Liver (tissue), 8 donors: ENCODE measurements at regions not wholly inside any gene's neighbourhood (a gene's known extent, or its start where the extent isn't known, plus 50 kb on each side); places are given as distances from the start of the nearest gene placed in this dataset.

Experiments
- DNase-seq: peaks from one replicate; pipeline ENCODE4 v3.0.0-alpha.2; 2017; ENCODE audit warnings: low spot score
- H3K27ac ChIP-seq, 2 donors: one replicate each; pipeline ENCODE4 v1.7.0; 2013; ENCODE audit warnings: inconsistent platforms in 2 of 2, low read length in 2 of 2, control low read depth in 1 of 2, low read depth in 1 of 2, mild to moderate bottlenecking in 1 of 2
- H3K27me3 ChIP-seq, 4 donors: one replicate each; pipeline versions ENCODE4 v1.6.1 to v1.7.0; 2013; ENCODE audit warnings: low read length in 3 of 4, inconsistent platforms in 1 of 4, mild to moderate bottlenecking in 1 of 4, moderate library complexity in 1 of 4; ENCODE audit not compliant: control insufficient read depth in 4 of 4, insufficient read depth in 4 of 4
- H3K36me3 ChIP-seq, 4 donors: one replicate each; pipeline versions ENCODE4 v1.6.1 to v1.7.0; 2013; ENCODE audit warnings: low read length in 3 of 4, mild to moderate bottlenecking in 3 of 4, low read depth in 1 of 4, moderate library complexity in 1 of 4; ENCODE audit not compliant: control insufficient read depth in 4 of 4, insufficient read depth in 3 of 4
- H3K4me1 ChIP-seq, 4 donors: one replicate each; pipeline versions ENCODE4 v1.6.1 to v1.7.0; 2013; ENCODE audit warnings: low read length in 3 of 4, mild to moderate bottlenecking in 3 of 4, moderate library complexity in 1 of 4; ENCODE audit not compliant: control insufficient read depth in 4 of 4, insufficient read depth in 4 of 4
- H3K4me3 ChIP-seq, 3 donors: one replicate each; pipeline versions ENCODE4 v1.6.1 to v1.7.0; 2013; ENCODE audit warnings: low read length in 3 of 3, control low read depth in 1 of 3, low read depth in 1 of 3, mild to moderate bottlenecking in 1 of 3
- H3K9ac ChIP-seq, 2 donors: one replicate each; pipeline ENCODE4 v1.7.0; 2013; ENCODE audit warnings: low read length in 2 of 2, mild to moderate bottlenecking in 2 of 2, moderate library complexity in 2 of 2, control low read depth in 1 of 2, low read depth in 1 of 2
- H3K9me3 ChIP-seq, 4 donors: one replicate each; pipeline versions ENCODE4 v1.6.1 to v1.7.0; 2013; ENCODE audit warnings: low read length in 3 of 4; ENCODE audit not compliant: control insufficient read depth in 4 of 4
- EGR1 ChIP-seq, 2 donors: IDR thresholded peaks; 2 replicates each; pipeline ENCODE4 v1.6.1; 2016 to 2018; ENCODE audit warnings: antibody characterized with exemption in 2 of 2, low read depth in 2 of 2
- FOXA1 ChIP-seq: IDR thresholded peaks from 2 replicates; pipeline ENCODE4 v1.6.1; 2016; ENCODE audit warnings: antibody characterized with exemption
- FOXA2 ChIP-seq: IDR thresholded peaks from 2 replicates; pipeline ENCODE4 v1.6.1; 2016; ENCODE audit warnings: antibody characterized with exemption
- GABPA ChIP-seq, 2 donors: IDR thresholded peaks in 1 of 2; conservative IDR thresholded peaks in 1 of 2; 2 replicates each; pipeline ENCODE4 v1.6.1; 2016; ENCODE audit warnings: antibody characterized with exemption in 2 of 2, mild to moderate bottlenecking in 1 of 2, moderate library complexity in 1 of 2
- HNF4A ChIP-seq, 2 donors: conservative IDR thresholded peaks; 2 replicates each; pipeline ENCODE4 v1.6.1; 2016; ENCODE audit warnings: antibody characterized with exemption in 2 of 2, mild to moderate bottlenecking in 2 of 2
- HNF4G ChIP-seq: IDR thresholded peaks from 2 replicates; pipeline ENCODE4 v1.6.1; 2016; ENCODE audit warnings: antibody characterized with exemption
- JUND ChIP-seq, 2 donors: IDR thresholded peaks; 2 replicates each; pipeline ENCODE4 v1.6.1; 2016; ENCODE audit warnings: antibody characterized with exemption in 2 of 2
- MAX ChIP-seq: IDR thresholded peaks from 2 replicates; pipeline ENCODE4 v1.6.1; 2016; ENCODE audit warnings: antibody characterized with exemption
- NR2F2 ChIP-seq: IDR thresholded peaks from 2 replicates; pipeline ENCODE4 v1.6.1; 2016; ENCODE audit warnings: antibody characterized with exemption
- RAD21 ChIP-seq, 2 donors: IDR thresholded peaks; 2 replicates each; pipeline ENCODE4 v1.6.1; 2016; ENCODE audit warnings: antibody characterized with exemption in 2 of 2, mild to moderate bottlenecking in 2 of 2
- RXRA ChIP-seq, 2 donors: IDR thresholded peaks; 2 replicates each; pipeline ENCODE4 v1.6.1; 2017 to 2018; ENCODE audit warnings: antibody characterized with exemption in 2 of 2, mild to moderate bottlenecking in 1 of 2
- SP1 ChIP-seq: IDR thresholded peaks from 2 replicates; pipeline ENCODE4 v1.6.1; 2018; ENCODE audit warnings: antibody characterized with exemption, mild to moderate bottlenecking
- YY1 ChIP-seq: IDR thresholded peaks from 2 replicates; pipeline ENCODE4 v1.6.1; 2016; ENCODE audit warnings: antibody characterized with exemption, mild to moderate bottlenecking
- ZBTB33 ChIP-seq: IDR thresholded peaks from 2 replicates; pipeline ENCODE4 v1.6.1; 2016; ENCODE audit warnings: antibody characterized with exemption
- WGBS: extraction: QIAGEN DNeasy Blood & Tissue Kit; methylation state at CpG from one replicate; pipeline ENCODE4 v1.1.7; 2013; 5-methylcytosine and 5-hydroxymethylcytosine counted together
- TF ChIP-seq, protein P1 (sequence below): IDR thresholded peaks from 2 replicates; pipeline ENCODE4 v1.6.1; 2016; ENCODE audit warnings: antibody characterized with exemption, mild to moderate bottlenecking
- TF ChIP-seq, protein P2 (sequence below): fragments of 150-350 bp; IDR thresholded peaks from 2 replicates; pipeline ENCODE4 v1.5.1; 2017; ENCODE audit warnings: improper control_type of control experiment, low read depth, low read length; ENCODE audit not compliant: missing input control
- TF ChIP-seq, protein P3 (sequence below): IDR thresholded peaks from 2 replicates; pipeline ENCODE4 v1.6.1; 2016; ENCODE audit warnings: antibody characterized with exemption
- donor health status: healthy.
- donor health status: healthy.
- donor health status: healthy.
- donor health status: healthy.
- donor health status: healthy.

DNA sequence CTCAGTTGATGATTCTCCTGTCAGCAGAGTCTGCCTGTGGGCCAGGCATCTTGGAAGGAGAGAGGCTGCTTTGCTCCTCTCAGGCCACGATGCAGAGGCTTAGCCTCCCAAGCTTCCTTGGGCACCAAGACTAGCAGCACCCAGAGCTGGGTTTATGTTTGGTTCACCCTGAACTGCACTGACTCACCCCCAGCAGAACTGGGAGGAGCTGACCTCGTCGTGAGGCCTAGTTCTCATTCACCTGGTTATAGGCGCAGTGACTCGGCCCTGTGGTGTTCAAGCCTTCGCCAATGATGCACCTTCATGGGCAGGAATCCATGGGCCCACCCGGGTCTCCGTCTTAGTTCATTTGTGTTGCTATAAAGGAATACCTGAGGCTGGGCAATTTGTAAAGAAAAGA is 122.0 kb upstream of the ZNF438 start:
- 95% methylated on average over 8 of the region's 8 CpGs for WGBS
- TF ChIP-seq FOXA1: no peak
- TF ChIP-seq NR2F2: no peak
- no peak for TF ChIP-seq EGR1 (IDR thresholded peaks at IDR 0.05; ENCODE audit: low read depth in 2 of 2)
- TF ChIP-seq, protein P1, sequence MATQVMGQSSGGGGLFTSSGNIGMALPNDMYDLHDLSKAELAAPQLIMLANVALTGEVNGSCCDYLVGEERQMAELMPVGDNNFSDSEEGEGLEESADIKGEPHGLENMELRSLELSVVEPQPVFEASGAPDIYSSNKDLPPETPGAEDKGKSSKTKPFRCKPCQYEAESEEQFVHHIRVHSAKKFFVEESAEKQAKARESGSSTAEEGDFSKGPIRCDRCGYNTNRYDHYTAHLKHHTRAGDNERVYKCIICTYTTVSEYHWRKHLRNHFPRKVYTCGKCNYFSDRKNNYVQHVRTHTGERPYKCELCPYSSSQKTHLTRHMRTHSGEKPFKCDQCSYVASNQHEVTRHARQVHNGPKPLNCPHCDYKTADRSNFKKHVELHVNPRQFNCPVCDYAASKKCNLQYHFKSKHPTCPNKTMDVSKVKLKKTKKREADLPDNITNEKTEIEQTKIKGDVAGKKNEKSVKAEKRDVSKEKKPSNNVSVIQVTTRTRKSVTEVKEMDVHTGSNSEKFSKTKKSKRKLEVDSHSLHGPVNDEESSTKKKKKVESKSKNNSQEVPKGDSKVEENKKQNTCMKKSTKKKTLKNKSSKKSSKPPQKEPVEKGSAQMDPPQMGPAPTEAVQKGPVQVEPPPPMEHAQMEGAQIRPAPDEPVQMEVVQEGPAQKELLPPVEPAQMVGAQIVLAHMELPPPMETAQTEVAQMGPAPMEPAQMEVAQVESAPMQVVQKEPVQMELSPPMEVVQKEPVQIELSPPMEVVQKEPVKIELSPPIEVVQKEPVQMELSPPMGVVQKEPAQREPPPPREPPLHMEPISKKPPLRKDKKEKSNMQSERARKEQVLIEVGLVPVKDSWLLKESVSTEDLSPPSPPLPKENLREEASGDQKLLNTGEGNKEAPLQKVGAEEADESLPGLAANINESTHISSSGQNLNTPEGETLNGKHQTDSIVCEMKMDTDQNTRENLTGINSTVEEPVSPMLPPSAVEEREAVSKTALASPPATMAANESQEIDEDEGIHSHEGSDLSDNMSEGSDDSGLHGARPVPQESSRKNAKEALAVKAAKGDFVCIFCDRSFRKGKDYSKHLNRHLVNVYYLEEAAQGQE: no peak
- no peak for TF ChIP-seq ZBTB33
- TF ChIP-seq SP1: no peak
- TF ChIP-seq, protein P2, sequence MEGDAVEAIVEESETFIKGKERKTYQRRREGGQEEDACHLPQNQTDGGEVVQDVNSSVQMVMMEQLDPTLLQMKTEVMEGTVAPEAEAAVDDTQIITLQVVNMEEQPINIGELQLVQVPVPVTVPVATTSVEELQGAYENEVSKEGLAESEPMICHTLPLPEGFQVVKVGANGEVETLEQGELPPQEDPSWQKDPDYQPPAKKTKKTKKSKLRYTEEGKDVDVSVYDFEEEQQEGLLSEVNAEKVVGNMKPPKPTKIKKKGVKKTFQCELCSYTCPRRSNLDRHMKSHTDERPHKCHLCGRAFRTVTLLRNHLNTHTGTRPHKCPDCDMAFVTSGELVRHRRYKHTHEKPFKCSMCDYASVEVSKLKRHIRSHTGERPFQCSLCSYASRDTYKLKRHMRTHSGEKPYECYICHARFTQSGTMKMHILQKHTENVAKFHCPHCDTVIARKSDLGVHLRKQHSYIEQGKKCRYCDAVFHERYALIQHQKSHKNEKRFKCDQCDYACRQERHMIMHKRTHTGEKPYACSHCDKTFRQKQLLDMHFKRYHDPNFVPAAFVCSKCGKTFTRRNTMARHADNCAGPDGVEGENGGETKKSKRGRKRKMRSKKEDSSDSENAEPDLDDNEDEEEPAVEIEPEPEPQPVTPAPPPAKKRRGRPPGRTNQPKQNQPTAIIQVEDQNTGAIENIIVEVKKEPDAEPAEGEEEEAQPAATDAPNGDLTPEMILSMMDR: no peak
- no peak for TF ChIP-seq HNF4A (conservative IDR thresholded peaks at IDR 0.05)
- TF ChIP-seq RAD21 (IDR thresholded peaks at IDR 0.05): no peak
- TF ChIP-seq FOXA2: no peak
- TF ChIP-seq RXRA (IDR thresholded peaks at IDR 0.05): no peak
- TF ChIP-seq HNF4G: no peak
- no peak for TF ChIP-seq JUND (IDR thresholded peaks at IDR 0.05)
- no peak for TF ChIP-seq MAX
- no peak for DNase-seq
- Histone ChIP-seq H3K4me1 (no peaks in the 10 kb centered on the region), H3K9me3 (no peaks in the 10 kb centered on the region), H3K27me3 (no peaks in the 10 kb centered on the region), H3K9ac (no peak overlapping the region), H3K4me3 (no peak overlapping the region), H3K27ac (no peak overlapping the region), H3K36me3 (no peaks in the 10 kb centered on the region)

- DNase-seq: no peak
- WGBS: 50% methylated on average over 1 of the region's 3 CpGs
- TF ChIP-seq, protein P3, sequence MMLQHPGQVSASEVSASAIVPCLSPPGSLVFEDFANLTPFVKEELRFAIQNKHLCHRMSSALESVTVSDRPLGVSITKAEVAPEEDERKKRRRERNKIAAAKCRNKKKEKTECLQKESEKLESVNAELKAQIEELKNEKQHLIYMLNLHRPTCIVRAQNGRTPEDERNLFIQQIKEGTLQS: no peak
- TF ChIP-seq YY1 (no peak), JUND (IDR thresholded peaks at IDR 0.05) (no peak), NR2F2 (no peak), EGR1 (IDR thresholded peaks at IDR 0.05; ENCODE audit: low read depth in 2 of 2) (no peak), RXRA (IDR thresholded peaks at IDR 0.05) (no peak), GABPA (IDR thresholded peaks at IDR 0.05 in 1 of 2, conservative IDR thresholded peaks at IDR 0.05 in 1 of 2) (no peak), RAD21 (IDR thresholded peaks at IDR 0.05) (no peak)
Observed at GRCh38 chr10:31154996-31155395, 123.3 kb upstream of the ZNF438 start.

More at GRCh38 chr10:31154996-31155395, 123.3 kb upstream of the ZNF438 start:
- Histone ChIP-seq H3K4me3 (no peak overlapping the region), H3K36me3 (no peaks in the 10 kb centered on the region), H3K4me1 (no peaks in the 10 kb centered on the region), H3K27me3 (no peaks in the 10 kb centered on the region), H3K9ac (no peak overlapping the region), H3K27ac (no peak overlapping the region), H3K9me3 (no peaks in the 10 kb centered on the region)
